Daoy (cell line): ENCODE measurements at regions not wholly inside any gene's neighbourhood (a gene's known extent, or its start where the extent isn't known, plus 50 kb on each side); places are given as distances from the start of the nearest gene placed in this dataset.

Experiments
- DNase-seq: peaks from one replicate; pipeline ENCODE4 v3.0.0-alpha.2; 2015; ENCODE audit warnings: low read depth

- DNase-seq, result peak; percentile 10
Observed at GRCh38 chr20:22404419-22405170, 179.8 kb downstream of the FOXA2 start.

DNA sequence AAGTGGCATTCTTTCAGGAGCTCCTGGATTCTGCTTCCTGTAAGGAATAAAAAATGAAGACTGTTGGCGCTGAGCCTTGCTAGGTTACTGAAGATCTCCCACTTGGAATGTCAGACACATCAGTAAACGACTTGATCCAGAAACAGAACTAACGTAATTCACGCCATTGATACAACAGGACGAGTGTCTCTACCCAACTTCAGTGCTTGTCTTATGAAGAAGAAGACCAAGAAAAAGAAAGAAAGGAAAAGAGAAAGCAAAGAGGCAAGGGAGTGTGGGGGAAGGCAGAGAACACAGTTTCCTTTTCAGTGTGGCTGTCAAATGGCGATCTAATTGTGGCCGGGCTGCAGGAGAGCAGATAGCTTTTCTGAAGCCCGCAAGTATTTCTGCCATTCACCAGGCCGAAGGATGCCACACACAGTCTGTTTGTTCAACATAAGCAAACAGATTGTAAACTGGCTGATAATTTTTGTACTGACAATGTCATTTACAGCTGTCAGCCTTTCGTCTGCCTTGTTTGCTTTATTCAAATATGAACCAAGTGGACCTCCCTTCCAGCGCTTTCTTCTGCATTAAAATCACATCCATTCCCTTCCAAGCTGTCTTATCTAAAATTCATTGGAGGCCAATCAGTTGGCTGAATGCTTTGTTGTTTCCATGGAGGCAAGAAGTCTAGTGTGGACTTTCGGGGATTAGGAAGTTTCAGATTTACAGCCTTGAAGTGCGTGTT, 180.6 kb downstream of the FOXA2 start:
- DNase-seq, result peak; percentile 20

DNA sequence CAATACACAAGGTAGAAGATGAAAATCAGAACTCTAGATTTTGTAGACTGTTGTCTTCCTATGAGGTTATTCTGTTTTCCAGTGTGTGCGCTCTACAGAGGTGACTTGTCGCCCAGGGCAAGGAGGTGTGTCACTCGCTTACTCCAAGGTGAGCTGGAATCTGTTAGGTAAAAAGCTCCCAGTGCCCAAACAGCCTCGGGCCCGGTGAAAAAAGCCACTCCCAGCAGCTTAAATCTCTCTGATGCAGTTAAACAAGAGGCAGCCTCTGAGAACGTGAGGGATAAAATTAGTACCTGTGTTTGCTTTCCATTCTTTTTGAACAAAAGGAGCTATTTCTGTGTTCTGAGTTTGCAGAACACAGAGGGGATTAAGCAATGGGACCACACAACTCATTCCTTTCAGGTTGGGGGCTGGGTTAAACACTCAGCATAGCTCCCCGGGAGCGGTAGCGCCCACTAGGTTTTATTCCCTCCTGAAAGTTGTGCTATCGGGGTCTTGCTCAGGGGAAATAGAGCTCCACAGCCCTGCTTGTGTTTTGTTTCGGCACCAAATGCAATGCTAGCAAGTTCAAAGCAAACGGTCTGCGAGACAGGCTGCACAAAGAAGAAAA, 181.2 kb downstream of the FOXA2 start:
- DNase-seq, result no peak

DNA sequence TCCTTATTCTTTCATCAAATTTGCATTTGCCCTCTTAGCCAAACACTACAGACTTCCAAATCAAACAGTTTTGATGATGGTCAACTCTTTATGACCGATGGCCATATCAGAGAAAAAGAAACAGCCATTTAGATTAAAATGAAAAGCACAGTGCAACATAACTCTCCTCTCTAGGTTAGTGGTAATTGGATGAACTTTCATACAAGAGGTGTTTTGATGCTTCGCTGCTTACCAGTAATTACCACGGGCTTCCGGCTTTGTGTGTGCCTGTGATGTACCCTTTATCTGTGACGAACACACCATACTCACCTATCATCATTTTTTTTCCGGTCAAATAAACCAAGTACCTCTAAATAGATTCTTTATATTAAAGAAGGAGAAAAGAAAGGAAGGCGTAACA, 181.8 kb downstream of the FOXA2 start:
- DNase-seq, result no peak

GRCh38 chr20:22400440-22400839, 183.9 kb downstream of the FOXA2 start:
- no peak for DNase-seq

DNA sequence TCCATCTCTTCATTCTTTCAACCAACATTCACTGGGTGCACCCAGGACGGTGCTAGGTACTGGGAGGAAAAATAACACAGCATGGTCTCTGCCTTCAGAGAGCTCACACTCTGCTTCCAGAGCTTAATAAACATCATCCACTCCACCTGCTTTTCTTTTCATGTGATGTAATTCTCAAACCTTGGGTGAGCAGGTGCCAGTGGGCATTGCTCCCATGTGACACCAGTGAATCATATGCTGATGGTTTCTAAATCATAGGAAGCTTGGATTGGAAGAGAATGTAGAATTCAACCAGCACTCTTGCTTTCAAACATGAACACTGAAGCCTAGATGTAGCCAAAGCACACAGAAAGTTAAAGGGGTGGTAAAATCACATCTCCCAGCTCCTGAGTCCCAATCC, 189.8 kb downstream of the FOXA2 start:
- DNase-seq, result no peak

DNA sequence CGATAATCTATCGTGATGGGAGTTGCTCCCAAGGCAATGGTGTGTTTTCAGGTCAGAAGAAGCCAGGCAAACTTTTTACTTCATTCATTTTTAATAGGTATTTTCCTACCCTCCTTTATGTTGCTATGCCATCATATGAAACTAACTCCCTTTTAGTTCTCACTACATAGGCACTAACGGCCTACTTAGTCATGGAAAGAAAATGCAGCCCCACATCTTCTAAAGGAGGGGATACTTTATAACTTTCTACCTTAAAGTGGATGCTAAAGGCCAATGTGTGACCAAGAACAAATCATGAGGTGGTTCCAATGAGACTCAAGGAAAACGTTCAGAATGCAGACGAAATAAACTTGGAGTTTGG, 193.8 kb downstream of the FOXA2 start:
- no peak for DNase-seq

DNA sequence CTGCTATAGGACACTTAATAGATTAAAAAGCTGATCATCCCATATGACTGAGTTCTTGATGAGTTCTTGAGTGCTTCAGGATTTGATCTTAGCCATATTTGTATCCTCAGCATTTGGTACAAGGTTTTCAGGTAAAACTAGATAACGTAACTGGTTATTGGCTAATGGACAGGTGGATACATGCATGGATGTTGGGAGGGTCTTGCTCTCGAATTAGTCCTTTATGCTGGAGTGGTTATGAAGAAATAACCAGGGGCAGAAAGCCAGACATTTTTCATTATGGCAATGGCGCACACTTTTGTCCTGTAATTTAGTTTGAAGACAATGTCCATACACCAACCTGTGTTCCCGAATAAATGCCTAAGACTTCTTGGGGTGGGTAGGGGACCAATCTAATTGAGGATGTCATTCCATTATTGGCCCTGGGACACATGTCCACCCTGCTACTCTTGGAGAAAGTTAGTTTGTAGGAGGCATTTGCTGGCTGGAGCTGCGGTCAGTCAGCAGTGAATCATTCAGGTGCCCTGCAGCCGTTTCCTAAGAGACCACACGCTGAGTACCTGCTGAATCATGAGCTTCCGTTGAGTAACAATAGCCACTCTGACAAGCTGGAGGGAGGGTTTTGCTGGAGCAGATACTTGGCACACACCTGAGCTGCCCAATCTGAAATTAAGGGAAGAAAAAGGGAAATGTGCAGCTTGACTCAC, 194.4 kb downstream of the FOXA2 start:
- peak; percentile 93 for DNase-seq

DNA sequence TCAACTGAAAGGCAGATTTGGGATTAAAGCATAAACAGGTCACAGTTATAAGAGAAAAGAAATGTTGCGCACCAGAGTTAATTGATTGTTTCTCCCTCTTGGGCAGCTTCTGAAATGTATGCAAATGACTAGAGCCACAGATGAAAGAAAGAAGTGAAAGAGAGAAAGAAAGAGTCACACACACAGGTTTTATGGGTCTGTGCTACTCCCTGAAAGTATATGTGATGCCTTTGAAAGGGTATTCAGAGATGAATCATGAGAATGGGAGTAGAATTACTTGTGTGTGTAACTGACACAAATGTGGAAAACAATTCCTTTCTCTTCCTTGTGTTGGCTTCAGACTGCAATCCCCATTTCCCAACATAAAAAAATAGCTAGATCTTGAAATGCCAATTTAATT, 196.9 kb downstream of the FOXA2 start:
- DNase-seq, result no peak

GRCh38 chr20:22386306-22386623, 198.1 kb downstream of the FOXA2 start:
- DNase-seq, result no peak

GRCh38 chr20:22385602-22386305, 198.6 kb downstream of the FOXA2 start:
- DNase-seq, result no peak

- DNase-seq, result no peak
Observed at GRCh38 chr20:22384978-22385377, 199.4 kb downstream of the FOXA2 start.

- no peak for DNase-seq
Observed at GRCh38 chr20:22383156-22383555, 201.2 kb downstream of the FOXA2 start.

- DNase-seq, result no peak
Observed at GRCh38 chr20:22382742-22383141, 201.6 kb downstream of the FOXA2 start.

- DNase-seq, result no peak
Observed at GRCh38 chr20:22381812-22382416, 202.5 kb downstream of the FOXA2 start.

DNA sequence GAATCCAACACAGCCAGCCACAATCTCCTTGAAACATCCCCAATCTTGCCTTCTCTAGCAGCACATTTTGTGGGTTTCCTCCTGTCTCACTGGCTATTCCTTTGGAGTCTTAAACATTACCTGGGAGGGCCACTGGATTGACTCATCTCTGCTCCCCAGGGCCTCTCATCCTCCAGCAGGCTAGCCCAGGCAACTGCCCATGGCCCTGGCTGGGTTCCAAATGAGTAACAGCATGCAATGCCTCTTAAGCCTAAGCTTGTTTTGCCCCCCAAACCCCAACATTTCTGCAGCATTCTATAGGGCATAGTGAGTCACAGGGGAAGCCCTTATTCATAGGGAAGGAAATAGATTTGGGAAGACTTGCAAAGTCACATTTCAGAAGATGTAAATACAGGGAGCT, 204.9 kb downstream of the FOXA2 start:
- DNase-seq, result peak; percentile 92

GRCh38 chr20:22374678-22375590, 209.4 kb downstream of the FOXA2 start:
- DNase-seq, result peak; percentile 48

- DNase-seq, result no peak
Observed at GRCh38 chr20:22374066-22374465, 210.3 kb downstream of the FOXA2 start.

GRCh38 chr20:22373164-22373895, 211.0 kb downstream of the FOXA2 start:
- no peak for DNase-seq

DNA sequence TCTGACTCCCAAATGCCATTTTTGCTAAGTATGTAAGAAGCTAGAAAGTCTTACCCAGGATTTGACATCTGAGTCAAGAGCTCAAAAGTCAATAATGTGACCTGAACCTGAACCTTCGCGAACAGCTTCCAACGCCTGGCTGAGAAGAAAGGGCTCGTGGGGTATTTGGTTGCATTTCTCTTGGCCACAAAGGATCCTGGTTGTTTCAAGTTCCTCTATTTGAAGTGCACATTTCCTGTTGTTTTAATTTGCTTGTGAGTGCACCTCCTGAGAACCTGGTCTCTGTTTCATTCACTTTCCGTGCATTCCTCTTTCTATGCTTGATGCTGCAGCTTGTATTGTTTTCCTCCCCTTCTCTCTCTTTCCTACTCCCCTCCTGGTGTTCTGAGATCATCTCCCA, 212.5 kb downstream of the FOXA2 start:
- no peak for DNase-seq
